ENCODE measurements at regions not wholly inside any gene's neighbourhood (a gene's known extent, or its start where the extent isn't known, plus 50 kb on each side); places are given as distances from the start of the nearest gene placed in this dataset.
A peak's percentile ranks its signal among the peaks of the same experiment; 100 is the strongest.

GRCh38 chr19:46946611-46947238, 72.9 kb upstream of the NPAS1 start:
- H3K4me3 Mint-ChIP-seq: no peak overlapping the region
- no peaks in the 10 kb centered on the region for H3K9me3 Mint-ChIP-seq
- H3K36me3 Mint-ChIP-seq (ENCODE audit: low read depth): peaks cover 40% of the 10 kb centered on the region

GRCh38 chr19:46947866-46948265, 71.8 kb upstream of the NPAS1 start:
- Mint-ChIP-seq H3K36me3 (ENCODE audit: low read depth) (peaks cover 40% of the 10 kb centered on the region), H3K27ac (no peak overlapping the region), H3K4me1 (peaks cover 58% of the 10 kb centered on the region), H3K27me3 (ENCODE audit: low read depth) (no peaks in the 10 kb centered on the region), H3K9me3 (no peaks in the 10 kb centered on the region), H3K4me3 (no peak overlapping the region)
- no peak for TF ChIP-seq CTCF (IDR thresholded peaks at IDR 0.05; ENCODE audit: unreplicated experiment in 3 of 3)

More at GRCh38 chr19:46946611-46947238, 72.9 kb upstream of the NPAS1 start:
- no peaks in the 10 kb centered on the region for H3K27me3 Mint-ChIP-seq (ENCODE audit: low read depth)
- TF ChIP-seq CTCF (IDR thresholded peaks at IDR 0.05; ENCODE audit: unreplicated experiment in 3 of 3): no peak
- H3K27ac Mint-ChIP-seq: peak overlapping the region; percentile 37 to 88 (median 66)
- peaks cover 55% of the 10 kb centered on the region for H3K4me1 Mint-ChIP-seq

- Mint-ChIP-seq H3K36me3 (ENCODE audit: low read depth) (peaks cover 47% of the 10 kb centered on the region), H3K4me3 (no peak overlapping the region), H3K4me1 (peaks cover 58% of the 10 kb centered on the region), H3K9me3 (no peaks in the 10 kb centered on the region), H3K27ac (peak overlapping the region in 2 of 3 experiments; percentile 10 to 14), H3K27me3 (ENCODE audit: low read depth) (no peaks in the 10 kb centered on the region)
- TF ChIP-seq CTCF (IDR thresholded peaks at IDR 0.05; ENCODE audit: unreplicated experiment in 3 of 3): no peak
Observed at GRCh38 chr19:46950526-46951170, 69.0 kb upstream of the NPAS1 start.

- Mint-ChIP-seq H3K27me3 (ENCODE audit: low read depth) (no peaks in the 10 kb centered on the region), H3K27ac (peak overlapping the region in 2 of 3 experiments; percentile 1 to 14), H3K4me3 (no peak overlapping the region), H3K4me1 (peaks cover 52% of the 10 kb centered on the region), H3K36me3 (ENCODE audit: low read depth) (peaks cover 47% of the 10 kb centered on the region), H3K9me3 (no peaks in the 10 kb centered on the region)
- no peak for TF ChIP-seq CTCF (IDR thresholded peaks at IDR 0.05; ENCODE audit: unreplicated experiment in 3 of 3)
Observed at GRCh38 chr19:46951171-46951986, 68.3 kb upstream of the NPAS1 start.

- Mint-ChIP-seq H3K4me3 (no peak overlapping the region), H3K9me3 (no peaks in the 10 kb centered on the region), H3K27me3 (ENCODE audit: low read depth) (no peaks in the 10 kb centered on the region), H3K36me3 (ENCODE audit: low read depth) (peaks cover 42% of the 10 kb centered on the region), H3K4me1 (peaks cover 50% of the 10 kb centered on the region), H3K27ac (peak overlapping the region in 2 of 3 experiments; percentile 9 to 30)
- TF ChIP-seq CTCF (IDR thresholded peaks at IDR 0.05; ENCODE audit: unreplicated experiment in 3 of 3): no peak
Observed at GRCh38 chr19:46952874-46953273, 66.8 kb upstream of the NPAS1 start.
